IPS DF 4.7 (cell line): ENCODE measurements at regions not wholly inside any gene's neighbourhood (a gene's known extent, or its start where the extent isn't known, plus 50 kb on each side); places are given as distances from the start of the nearest gene placed in this dataset.
A peak's percentile ranks its signal among the peaks of the same experiment; 100 is the strongest.
"Not testable (repeated sequence)": the region's sequence is repeated elsewhere in the genome, so short reads cannot be mapped to it uniquely, and the experiment has no call there.

Source experiments
- DNase-seq: peaks from one replicate; pipeline ENCODE4 v3.0.0-alpha.2; 2013; ENCODE audit warnings: low spot score; ENCODE audit errors: extremely low read depth

DNA sequence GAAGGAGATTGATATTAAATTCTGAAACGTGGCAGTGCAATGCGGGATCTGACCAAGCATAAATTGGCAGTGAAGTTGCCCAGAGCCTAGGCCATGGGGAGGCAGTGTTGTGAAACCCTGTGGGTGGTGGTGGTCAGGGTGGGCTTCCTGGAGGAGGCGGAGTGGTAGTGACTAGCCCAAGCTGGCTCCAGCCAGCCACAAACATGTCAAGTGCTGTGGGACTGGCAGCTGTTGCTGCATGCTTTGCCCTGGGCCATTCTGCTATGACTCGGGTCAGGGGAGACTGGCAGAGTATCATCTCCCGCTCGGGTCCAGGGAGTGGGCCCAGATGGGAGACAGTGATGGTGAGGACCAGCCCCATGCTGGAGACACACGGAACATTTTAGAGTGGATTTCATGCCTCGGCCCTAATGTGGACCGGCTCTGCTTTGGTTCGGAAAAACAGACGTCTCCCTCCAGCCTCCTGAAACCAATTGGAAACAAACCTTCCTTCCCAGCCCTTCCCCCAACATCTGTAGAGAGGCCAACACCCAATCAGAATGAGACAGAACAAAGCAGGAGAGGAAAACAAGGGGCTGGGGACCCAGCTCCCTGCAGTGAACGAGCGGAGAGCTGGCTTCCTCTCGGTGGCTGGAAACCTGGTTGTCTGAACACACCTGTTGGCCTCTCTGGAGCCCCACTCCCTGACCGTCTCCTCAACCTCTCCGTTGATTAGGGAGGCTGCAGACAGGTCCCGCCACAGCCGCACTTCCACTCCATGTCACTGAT is 58.2 kb downstream of the TMEM270 start:
- peak; percentile 49 for DNase-seq

DNA sequence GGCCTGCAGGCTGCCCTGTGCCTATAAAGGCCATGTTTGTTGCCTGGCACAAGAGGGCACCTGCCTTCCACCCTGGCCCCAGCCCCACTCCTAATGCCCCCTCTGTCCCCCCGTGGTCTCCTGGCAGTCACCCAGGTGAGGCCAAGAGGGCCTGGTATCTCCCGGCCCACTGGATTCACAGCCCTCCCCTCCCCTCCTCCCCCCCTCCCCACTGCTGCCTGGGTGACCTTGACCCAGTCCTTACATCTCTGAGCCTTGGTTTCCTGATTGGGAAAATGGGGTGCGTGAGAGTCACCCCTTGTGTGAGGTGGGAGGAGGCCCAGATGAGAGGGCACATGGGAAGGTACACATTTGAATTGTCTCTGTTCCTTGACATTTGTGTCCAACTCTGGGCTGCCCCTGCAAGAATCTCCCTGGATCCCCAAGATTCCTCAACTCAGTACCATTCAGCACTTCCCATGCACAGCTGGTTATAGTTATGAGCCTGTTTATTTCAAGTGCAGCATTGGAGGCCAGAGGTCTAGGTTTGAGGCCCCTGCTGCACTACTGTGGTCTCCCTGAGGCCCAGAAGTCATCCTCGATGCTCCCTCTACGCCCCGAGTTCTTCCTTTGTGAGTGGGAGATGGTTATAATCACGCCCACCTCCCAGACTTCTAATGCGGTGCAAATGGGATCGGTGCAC is 58.9 kb downstream of the TMEM270 start:
- DNase-seq = no peak

DNA sequence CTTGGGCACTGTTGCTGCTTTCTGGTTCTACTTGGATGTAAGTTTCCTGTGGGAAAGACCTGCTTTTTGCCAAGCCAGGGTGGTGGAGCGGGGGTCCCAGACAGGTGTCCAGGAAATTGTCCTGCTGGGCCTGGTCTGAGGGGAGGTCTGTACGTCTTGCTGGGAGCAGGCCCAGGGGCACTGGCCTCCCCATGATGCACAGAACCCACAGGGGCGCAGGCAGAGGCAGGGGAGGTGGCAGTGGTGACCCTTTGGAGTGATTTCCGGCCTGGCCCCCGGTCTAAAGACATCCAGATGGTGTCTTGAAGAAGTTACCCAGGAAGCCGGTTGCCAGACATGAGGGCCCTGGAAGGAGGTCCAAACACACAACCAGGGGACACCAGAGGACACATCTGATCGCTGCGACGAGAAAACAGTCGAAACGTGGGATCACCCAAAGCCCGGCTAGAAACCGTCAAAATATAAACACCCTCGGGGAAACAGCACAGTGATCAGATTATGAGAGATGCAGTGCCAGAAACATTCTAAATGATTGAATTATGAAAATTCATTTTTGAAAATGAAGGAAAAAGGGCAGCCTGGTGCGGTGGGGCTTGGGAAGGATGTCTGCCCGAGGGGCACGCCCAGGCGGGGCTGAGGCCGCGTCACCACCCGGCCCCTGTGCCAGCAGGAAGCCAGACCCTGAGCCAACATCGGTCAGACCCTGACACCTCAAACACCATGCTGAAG is 59.6 kb downstream of the TMEM270 start:
- DNase-seq = no peak

DNA sequence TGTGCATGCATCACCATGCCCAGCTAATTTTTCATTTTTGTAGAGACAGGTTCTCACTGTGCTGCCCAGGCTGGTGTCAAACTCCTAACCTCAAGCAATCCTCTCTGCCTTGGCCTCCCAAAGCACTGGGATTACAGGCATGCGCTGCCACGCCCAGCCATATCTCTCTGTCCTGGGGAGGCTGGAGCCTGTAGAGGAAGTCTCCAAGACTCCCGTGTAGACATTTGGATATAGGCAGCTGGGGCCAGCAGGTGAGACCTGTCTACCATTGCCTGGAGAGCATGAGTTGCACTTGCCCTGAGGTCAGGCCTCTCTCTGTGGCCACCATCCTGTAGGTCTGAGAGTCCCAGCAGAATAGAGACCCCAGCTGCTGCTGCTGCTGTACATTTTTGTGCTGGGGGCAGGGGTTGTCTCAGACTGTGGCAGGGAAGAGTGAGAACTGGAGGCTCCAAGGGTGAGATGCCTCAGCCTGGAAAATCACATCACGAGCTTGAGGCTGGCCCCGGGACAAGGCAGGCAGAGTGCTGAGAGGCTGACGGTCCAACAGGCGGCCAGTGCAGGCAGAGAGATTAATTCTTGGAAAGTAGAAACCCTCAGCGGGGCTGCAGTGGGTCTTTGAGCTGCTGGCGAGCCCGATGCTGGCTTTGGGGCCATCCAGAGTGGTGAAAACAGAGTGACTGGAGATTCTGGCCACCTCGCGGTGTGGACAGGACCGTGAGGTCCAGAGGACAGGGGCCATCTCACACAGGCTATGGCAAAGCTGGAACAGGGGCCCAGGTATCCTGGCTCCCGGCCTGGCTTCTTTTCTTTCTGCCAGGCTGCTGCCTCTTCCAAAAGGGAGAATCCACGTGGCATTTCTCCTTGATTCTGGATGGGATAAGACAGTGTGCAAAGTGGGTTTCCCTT is 60.9 kb downstream of the TMEM270 start:
- DNase-seq = no peak

DNA sequence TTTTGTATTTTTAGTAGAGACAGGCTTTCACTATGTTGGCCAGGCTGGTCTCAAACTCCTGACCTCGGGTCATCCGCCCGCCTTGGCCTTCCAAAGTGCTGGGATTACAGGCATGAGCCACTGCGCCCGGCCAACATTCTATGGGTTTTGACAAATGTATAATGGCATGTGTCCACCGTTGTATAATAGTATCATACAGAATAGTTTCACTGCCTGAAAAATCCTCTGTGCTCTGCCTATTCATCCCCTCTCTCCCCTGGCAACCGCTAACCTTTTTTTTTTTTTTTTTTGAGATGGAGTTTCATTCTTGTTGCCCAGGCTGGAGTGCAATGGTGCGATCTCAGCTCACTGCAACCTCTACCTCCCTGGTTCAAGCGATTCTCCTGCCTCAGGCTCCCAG is 67.7 kb downstream of the TMEM270 start:
- DNase-seq = not testable (repeated sequence)

DNA sequence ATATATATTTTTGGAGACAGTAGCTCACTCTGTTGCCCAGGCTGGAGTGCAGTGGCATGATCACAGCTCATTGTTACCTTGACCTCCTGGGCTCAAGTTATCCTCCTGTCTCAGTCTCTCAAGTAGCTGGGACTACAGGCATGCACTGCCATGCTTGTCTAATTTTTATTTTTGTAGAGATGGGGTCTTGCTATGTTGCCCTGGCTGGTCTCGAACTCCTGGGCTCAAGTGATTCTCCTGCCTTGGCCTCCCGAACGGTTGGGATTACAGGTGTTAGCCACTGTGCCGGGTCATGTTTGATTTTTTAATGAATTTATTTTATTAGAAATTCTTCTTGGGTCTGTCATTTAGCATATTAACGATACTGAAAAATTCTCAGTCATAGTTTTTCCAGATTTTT is 70.5 kb downstream of the TMEM270 start:
- DNase-seq = no peak

DNA sequence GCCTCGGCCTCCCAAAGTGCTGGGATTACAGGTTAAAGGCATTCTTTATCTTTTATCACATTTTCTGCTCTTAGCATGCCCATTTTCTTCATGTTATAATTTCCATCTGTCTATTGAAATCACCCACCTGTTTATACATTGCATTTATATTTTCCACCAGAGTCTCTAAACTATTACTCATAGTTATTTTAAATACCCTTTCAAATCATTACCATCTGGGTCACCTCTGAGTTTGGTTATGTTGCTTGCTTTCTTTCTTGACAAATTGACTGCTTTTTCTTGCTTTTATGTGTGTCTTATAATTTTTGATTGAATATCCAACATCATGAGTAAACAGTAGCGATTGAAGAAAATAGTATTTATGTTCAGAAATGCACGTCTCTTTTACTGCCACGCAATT is 71.4 kb downstream of the TMEM270 start:
- DNase-seq = no peak

DNA sequence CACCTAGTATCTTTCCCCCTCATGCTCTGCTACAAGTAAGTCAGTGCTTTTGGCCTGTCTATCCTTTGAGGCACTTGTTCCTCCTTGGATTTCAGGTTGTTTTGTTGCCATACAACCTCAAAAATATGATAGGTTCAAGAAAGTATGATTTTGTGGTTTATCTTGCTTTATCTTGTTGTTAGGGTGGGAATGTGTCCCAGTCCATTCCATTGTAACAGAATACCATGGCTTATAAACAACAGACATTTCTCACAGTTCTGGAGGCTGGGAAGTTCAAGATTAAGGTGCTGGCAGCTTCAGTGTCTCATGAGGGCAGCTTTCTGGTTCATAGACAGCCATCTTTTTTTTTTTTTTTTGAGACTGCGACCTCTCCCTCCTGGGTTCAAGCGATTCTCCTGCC is 72.1 kb downstream of the TMEM270 start:
- no peak for DNase-seq

DNA sequence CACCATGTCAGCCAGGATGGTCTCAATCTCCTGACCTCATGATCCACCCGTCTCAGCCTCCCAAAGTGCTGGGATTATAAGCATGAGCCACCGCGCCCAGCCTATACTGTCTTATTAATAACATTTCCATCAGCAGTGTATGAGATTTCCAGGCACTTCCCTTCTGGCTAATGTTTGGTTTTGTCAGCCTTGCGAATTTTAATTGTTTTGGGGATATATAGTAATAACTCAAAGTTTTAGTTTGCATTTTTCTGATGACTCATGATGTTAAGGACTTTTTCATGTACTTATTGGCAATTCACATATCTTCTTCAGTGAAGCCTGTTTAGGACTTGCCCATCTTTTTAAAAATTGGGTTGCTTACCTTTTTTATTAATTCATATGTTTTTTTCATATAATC is 76.0 kb downstream of the TMEM270 start:
- DNase-seq = no peak

DNA sequence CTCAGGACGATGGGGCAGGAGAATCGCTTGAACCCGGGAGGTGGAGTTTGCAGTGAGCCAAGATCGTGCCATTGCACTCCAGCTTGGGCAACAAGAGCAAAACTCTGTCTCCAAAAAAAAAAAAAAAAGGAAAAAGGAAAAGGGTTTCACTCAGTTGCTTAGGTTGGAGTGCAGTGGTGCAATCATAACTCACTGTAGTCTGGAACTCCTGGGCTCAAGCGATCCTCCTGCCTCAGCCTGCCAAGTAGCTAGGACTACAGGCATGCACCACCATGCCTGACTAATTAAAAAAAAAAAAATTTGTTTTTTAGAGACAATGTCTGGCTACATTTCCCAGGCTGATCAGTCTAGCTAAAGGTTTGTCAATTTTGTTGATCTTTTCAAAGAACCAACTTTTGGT is 76.7 kb downstream of the TMEM270 start:
- not testable (repeated sequence) for DNase-seq

DNA sequence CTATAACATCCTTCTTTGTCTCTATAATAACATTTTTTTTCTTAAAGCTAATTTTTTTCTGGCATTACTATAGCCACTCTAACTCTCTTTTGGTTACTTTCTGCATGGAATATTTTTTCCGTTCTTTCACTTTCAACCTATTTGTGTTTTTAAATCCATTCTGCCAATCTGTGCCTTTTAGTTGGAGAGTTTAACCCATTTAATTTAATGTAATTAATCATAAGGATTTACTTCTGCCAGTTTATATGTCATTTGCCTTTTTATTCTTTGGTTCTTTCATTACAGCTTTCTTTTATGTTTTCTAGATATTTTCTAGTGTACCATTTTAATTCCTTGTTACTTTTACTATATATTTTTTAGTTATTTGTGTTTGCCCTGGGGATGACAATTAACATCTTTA is 78.6 kb downstream of the TMEM270 start:
- no peak for DNase-seq

DNA sequence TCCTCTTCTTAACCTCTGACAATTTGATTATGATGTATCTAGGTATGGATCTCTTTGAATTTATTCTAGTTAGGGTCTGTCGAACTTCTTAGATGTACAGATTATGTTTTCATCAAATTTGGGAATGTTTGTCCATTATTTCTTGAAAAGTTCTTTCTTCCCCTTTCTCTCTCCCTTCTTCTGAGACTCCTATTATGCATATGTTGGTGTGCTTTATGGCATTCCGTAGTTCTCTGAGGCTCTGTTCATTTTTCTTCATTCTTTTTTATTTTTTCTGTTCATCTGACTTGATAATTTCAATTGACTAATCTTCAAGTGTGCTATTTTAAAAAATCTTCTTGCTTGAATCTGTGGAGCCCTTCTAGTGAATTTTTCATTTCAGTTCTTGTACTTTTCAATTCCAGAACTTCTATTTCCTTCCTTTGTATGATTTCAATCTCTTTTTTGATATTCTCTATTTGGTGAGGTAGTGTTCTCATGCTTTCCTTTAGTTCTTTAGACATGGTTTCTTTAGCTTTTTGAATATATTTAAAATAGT is 79.8 kb downstream of the TMEM270 start:
- no peak for DNase-seq

DNA sequence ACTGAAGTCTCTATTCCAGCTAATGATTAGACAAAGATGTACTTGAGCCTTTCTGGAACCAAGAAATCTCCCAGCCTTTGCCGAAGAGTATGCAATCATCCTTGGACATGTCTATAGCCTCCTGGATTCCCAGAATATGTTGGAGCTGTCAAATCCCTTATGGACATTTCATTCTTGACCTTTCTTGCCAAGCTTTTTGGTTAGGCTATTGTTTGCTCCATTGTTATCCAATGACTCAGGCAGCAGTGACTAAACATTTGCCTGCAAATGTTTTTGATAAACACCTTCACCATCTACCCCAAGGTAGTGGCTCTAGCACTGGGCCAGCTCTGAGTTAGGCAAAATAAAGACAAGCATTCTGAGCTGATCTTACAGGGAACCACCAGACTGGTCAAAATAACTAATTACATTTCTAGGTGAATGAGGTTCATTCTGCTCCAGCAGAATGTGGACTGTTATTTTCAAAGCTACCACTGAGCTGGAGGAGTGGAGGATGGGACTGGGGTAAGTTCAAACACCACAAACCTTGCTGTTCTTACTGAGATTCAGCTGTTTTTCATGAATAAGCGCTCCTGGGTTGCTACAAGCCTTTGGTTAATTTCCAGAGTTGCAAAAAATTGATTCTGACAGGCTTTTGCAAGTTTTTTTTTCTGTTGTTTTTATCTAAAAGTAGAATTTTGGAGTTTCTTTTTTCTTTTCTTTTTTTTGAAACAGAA is 81.0 kb downstream of the TMEM270 start:
- DNase-seq = no peak

DNA sequence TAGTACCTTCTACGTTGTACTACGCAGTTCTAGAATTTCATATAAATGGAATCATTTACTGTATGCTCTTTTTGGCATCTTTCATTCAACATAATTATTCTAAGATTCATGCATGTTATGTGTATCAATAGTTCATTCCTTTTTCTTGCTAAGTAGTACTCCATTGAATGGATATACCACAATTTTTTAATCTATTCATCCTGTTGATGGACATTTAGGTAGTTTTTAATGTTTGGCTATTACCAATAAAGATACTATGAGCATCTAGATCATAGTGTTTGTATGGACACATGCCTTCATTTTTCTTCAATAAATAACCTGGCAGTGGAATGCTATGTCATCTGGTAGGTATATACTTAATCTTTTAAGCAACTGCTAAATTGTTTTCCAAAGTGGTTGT is 83.0 kb upstream of the ELN start:
- no peak for DNase-seq

DNA sequence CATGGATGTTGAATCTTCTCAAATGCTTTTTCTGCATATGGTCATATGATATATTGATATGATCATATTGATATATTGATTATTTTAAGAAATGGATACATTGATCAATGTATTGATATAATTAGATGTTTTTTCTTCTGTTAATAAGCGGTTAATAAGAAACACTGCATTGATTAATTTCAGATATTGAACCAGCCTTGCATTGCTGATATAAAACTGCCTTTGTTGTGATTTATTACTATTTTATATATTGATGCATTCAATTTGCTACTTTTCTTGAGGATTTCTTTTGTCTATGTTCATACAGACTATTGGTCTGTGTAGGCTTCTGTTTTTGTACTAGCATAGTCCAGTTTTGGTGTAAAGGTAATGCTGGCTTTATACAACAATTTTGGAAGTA is 79.7 kb upstream of the ELN start:
- no peak for DNase-seq

DNA sequence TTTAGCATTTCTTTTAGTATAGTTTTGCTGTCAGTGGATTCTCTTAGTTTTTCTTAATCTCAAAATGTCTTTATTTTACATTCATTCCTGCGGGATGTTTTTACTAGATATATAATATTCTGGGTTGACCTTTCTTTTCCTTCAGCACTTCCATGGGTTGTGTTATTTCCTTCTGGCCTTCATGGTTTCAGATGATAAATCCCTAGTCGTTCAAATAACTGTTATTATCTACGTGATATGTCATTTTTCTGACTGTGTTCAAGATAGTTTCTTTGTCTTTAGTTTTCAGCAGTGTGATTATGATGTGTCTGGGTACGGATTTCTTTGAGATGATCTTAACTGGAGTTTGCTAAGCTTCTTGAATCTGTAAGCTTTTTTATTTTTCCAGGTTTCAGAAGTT is 75.7 kb upstream of the ELN start:
- DNase-seq = no peak

DNA sequence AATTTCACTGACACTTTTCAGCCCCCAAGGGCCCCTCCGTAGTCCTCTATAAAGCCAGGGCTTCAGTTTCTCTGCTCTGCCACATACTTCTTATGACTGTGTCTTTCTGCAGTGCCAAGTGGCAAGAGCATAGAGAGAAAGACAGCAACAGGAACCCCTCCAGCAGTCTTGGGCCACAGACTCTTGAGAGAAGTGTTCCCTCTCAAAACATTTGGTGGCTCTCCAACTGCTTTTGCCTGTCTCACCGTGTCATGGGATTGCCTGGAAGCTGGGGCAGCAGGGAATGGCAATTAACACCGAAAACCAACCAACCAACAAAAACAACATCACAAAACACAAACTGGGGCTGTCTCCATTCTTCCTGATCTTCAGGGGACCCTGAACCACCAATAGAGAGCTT is 73.8 kb upstream of the ELN start:
- DNase-seq = no peak

DNA sequence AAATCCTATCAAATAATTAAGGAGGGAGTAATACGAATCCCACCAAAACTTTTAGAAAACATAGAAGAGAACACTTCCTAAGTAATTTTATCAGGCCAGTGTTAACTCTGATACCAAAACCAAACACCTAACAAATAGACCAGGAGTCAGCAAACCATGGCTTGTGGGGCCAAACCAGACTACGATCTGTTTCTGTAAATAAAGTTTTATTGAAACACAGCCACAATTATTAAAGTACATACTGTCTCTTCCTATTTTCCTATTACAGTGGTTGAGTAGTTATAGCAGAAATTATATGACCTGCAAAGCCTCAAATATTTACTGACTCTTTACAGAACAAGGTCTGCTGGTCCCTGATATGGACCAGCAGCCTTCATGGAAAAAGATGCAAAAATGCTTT is 73.1 kb upstream of the ELN start:
- DNase-seq = no peak

DNA sequence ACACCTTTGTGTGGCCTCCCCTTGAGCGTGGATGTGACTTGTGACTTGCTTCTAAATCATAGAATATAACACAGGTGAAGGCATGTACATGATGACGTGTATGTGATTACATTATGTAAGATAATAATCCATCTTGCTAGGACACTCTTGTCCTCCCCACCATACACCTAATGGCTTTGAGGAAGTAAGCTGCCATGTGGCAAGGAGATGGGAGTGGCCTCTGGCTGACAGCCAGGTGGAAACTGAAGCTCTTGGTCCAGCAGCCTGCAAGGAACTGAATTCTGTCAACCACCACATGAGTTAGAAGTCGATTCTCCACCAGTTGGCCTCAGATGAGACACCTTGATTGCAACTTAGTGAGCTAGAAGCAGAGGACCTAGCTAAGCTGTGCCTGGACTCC is 67.4 kb upstream of the ELN start:
- no peak for DNase-seq

DNA sequence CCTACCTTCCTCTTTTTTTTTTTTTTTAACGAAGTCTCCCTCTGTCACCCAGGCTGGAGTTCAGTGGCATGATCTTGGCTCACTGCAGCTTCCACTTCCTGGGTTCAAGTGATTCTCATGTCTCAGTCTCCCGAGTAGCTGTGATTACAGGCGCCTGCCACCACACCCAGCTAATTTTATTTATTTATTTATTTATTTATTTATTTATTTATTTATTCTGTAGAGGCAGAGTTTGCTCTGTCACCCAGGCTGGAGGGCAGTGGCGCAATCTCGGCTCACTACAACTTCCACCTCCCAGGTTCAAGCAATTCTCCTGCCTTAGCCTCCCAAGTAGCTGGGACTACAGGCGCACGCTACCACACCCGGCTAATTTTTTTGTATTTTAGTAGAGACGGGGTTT is 66.0 kb upstream of the ELN start:
- not testable (repeated sequence) for DNase-seq
